Right lobe of liver (tissue), 6 donors: ENCODE measurements at regions not wholly inside any gene's neighbourhood (a gene's known extent, or its start where the extent isn't known, plus 50 kb on each side); places are given as distances from the start of the nearest gene placed in this dataset.
"Not testable (repeated sequence)": the region's sequence is repeated elsewhere in the genome, so short reads cannot be mapped to it uniquely, and the experiment has no call there.

ENCODE experiments used
- ATAC-seq, 4 donors: fragments of 200-7000 bp; cut with Tn5 transposase; one replicate each; pipeline ENCODE4 v1.9.1; 2020; ENCODE audit warnings: mild to moderate bottlenecking in 4 of 4, moderate library complexity in 4 of 4
- DNase-seq, 3 donors: peaks; one replicate each; pipeline ENCODE4 v3.0.0-alpha.2; 2020
- H3K27ac ChIP-seq, 3 donors: fragments of 200-600 bp; one replicate each; pipeline ENCODE4 v1.8.0; 2022
- H3K27me3 ChIP-seq, 2 donors: fragments of 200-600 bp; one replicate each; pipeline ENCODE4 v1.8.0; 2022
- H3K36me3 ChIP-seq, 4 donors: fragments of 200-600 bp; sonication (generic) in 1 of 4; one replicate each; pipeline versions ENCODE4 v1.5.1 to v1.8.0; 2017 to 2022; ENCODE audit warnings: control low read depth in 1 of 4
- H3K4me1 ChIP-seq, 4 donors: fragments of 200-600 bp; sonication (generic) in 1 of 4; one replicate each; pipeline versions ENCODE4 v1.5.1 to v1.8.0; 2017 to 2022; ENCODE audit warnings: control low read depth in 1 of 4
- H3K4me3 ChIP-seq, 3 donors: fragments of 200-600 bp; one replicate each; pipeline ENCODE4 v1.8.0; 2022
- H3K9me3 ChIP-seq, 4 donors: fragments of 200-600 bp; sonication (generic) in 1 of 4; one replicate each; pipeline versions ENCODE4 v1.5.1 to v1.8.0; 2017 to 2022; ENCODE audit warnings: control low read depth in 1 of 4
- CTCF ChIP-seq, 4 donors: fragments of 200-600 bp in 3 of 4; fragments of 450-650 bp in 1 of 4; IDR thresholded peaks; one replicate each; pipeline versions ENCODE4 v1.5.1 to v1.8.0; 2016 to 2022; ENCODE audit warnings: antibody characterized with exemption in 4 of 4, mild to moderate bottlenecking in 2 of 4
- POLR2A ChIP-seq: fragments of 450-650 bp; IDR thresholded peaks from one replicate; pipeline ENCODE4 v1.6.1; 2017; ENCODE audit warnings: antibody characterized with exemption, mild to moderate bottlenecking
- WGBS: methylation state at CpG from one replicate; pipeline ENCODE4 v1.1.6; 2018; ENCODE audit warnings: low coverage, low lambda C conversion rate; ENCODE audit not compliant: insufficient coverage; ENCODE audit errors: missing lambda C conversion rate; 5-methylcytosine and 5-hydroxymethylcytosine counted together
- intact Hi-C, 2 donors: fragments of 100-400 bp; cut with DNase I; formaldehyde crosslinking; loops; one replicate each; pipeline versions ENCODE4 v1.11.2 to v1.14.1; 2022
- donor health status: DM: no; HTN: yes; CAD: no.
- donor health status: DM: no; HTN: no; CAD: no.
- donor health status: DM: no; HTN: no; CAD: no.
- donor health status: DM: no; HTN: yes; CAD: no.
- donor health status: DM: no; HTN: yes; CAD: no.

DNA sequence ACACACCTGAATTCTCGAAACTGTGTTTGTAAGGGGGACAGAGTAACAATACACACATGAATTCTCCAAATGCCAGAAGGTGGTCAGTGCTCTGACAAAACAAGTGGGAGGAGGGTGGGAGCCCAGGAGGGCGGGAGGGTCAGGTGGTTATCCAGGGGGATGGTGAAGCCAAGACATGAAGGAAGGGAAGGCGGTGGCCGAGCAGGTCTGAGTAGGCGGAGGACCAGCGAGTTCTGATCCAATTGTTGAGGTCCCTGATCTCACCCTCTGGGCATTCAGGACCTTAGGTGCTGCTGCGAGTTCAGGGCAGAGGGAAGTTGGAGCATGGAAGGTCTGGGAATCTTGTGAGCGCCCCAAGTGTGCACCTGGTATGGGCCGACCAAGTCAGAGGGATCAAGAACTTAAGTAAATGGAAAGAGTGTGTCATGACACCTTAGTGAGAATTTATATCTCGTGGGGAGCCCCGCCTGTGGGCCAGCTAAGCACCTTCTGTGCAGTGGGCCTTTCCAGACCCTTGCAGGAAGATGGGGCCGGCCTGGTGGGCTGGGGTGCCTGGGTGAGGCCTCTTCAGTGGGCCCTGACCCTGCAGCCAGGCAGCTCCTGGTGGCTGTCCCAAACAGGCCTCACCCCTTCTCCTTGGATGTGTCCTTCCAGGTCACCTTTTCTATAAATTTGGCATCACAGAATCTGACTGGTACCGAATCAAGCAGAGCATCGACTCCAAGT lies 86.1 kb downstream of the NPIPB11 start:
- TF ChIP-seq POLR2A (no peak), CTCF (IDR thresholded peaks at IDR 0.05) (no peak)
- intact Hi-C loops, result no loop called here
- no peaks in the 10 kb centered on the region for H3K4me1 ChIP-seq

DNA sequence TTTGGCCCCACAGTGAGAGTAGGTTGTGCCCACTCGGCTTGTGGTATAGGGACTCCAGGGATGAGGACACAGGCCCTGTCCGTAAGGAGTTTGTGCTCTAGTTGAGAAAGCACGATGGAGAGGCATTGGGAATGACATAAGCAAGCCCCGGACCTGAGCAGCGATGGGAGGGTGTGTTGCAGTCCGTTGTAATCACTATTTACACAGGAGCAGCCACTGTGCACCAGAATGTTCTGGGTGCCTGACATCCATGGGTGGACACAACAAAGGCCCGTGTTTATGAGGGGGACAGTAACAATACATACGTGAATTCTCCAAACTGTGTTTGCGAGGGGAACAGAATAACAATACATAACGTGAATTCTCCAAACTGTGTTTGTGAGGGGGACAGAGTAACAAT lies 86.8 kb downstream of the NPIPB11 start:
- 78% methylated on average over 10 of the region's 10 CpGs for WGBS
- H3K4me1 ChIP-seq, result no peaks in the 10 kb centered on the region

More for the DNA sequence above, 86.1 kb downstream of the NPIPB11 start:
- no peaks in the 10 kb centered on the region for H3K27me3 ChIP-seq
- DNase-seq, result no peak
- 92% methylated on average over 5 of the region's 14 CpGs for WGBS
- no peak for ATAC-seq
- H3K27ac ChIP-seq, result no peak overlapping the region
- no peaks in the 10 kb centered on the region for H3K36me3 ChIP-seq
- H3K4me3 ChIP-seq, result no peak overlapping the region
- no peaks in the 10 kb centered on the region for H3K9me3 ChIP-seq

DNA sequence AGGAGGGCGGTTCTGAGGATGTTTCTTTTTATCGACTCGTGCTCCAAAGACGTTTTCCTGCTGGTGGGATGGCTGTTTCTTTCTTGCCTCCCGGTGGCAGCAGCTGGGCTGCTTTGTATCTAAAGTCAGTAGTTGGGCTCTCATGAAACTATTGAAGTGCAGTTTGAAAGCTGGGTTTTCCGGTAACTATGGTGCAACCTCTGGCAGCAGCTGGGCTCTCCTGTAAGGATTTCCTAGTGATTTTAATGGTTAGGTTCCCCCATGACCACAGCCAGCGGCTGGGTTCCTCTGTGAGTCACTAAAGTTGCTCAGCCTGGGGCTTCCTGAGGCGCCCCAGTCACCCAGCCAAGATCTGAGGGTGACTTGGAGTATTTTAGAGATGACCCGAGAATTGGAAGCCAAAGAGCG lies 87.9 kb downstream of the NPIPB11 start:
- WGBS, result 44% methylated on average over 8 of the region's 10 CpGs
- H3K27ac ChIP-seq, H3K4me1 ChIP-seq, H3K27me3 ChIP-seq, intact Hi-C loops, H3K4me3 ChIP-seq, H3K9me3 ChIP-seq, H3K36me3 ChIP-seq, DNase-seq: not testable (repeated sequence)
- peak; percentile 33 to 76 (median 46) for ATAC-seq

More for the DNA sequence above, 86.8 kb downstream of the NPIPB11 start:
- Histone ChIP-seq H3K36me3 (no peaks in the 10 kb centered on the region), H3K27ac (no peak overlapping the region), H3K27me3 (no peaks in the 10 kb centered on the region), H3K4me3 (no peak overlapping the region), H3K9me3 (no peaks in the 10 kb centered on the region)
- intact Hi-C loops, result no loop called here
- DNase-seq, result no peak
- ATAC-seq, result no peak
- TF ChIP-seq CTCF (IDR thresholded peaks at IDR 0.05), result no peak
- TF ChIP-seq POLR2A, result no peak

- no peaks in the 10 kb centered on the region for H3K4me1 ChIP-seq
- DNase-seq, result no peak
- H3K36me3 ChIP-seq, result no peaks in the 10 kb centered on the region
- intact Hi-C loops, result no loop called here
- peak in 1 of 4 donors; percentile 24 for ATAC-seq
- no peaks in the 10 kb centered on the region for H3K27me3 ChIP-seq
- no peak overlapping the region for H3K4me3 ChIP-seq
- no peaks in the 10 kb centered on the region for H3K9me3 ChIP-seq
- WGBS, result 78% methylated on average over 16 of the region's 16 CpGs
- H3K27ac ChIP-seq, result no peak overlapping the region
- TF ChIP-seq CTCF (IDR thresholded peaks at IDR 0.05), result no peak
- TF ChIP-seq POLR2A, result no peak
Observed at GRCh38 chr16:29318037-29318436, 88.5 kb downstream of the NPIPB11 start.

GRCh38 chr16:29317269-29317668 lies 89.2 kb downstream of the NPIPB11 start:
- TF ChIP-seq CTCF (IDR thresholded peaks at IDR 0.05), result no peak
- TF ChIP-seq POLR2A, result no peak
- Histone ChIP-seq H3K9me3 (no peaks in the 10 kb centered on the region), H3K27ac (no peak overlapping the region), H3K4me1 (no peaks in the 10 kb centered on the region), H3K27me3 (no peaks in the 10 kb centered on the region), H3K36me3 (peaks cover 0 to 6% (median 0%) of the 10 kb centered on the region in 4 donors), H3K4me3 (no peak overlapping the region)
- intact Hi-C loops, result no loop called here
- no peak for DNase-seq
- WGBS, result 91% methylated on average over 6 of the region's 13 CpGs
- no peak for ATAC-seq
